K562 (cell line): ENCODE measurements at regions not wholly inside any gene's neighbourhood (a gene's known extent, or its start where the extent isn't known, plus 50 kb on each side); places are given as distances from the start of the nearest gene placed in this dataset.

Experiments
- ATAC-seq: fragments of 200-7000 bp; cut with Tn5 transposase; 3 replicates; pipeline ENCODE4 v1.9.1; 2020; ENCODE audit warnings: moderate library complexity
- BruUV-seq: library from RNA; stranded (reverse); fragments of 400-500 nt; replicated peaks from 2 replicates; lab custom pipeline; 2021; lab: Mats Ljungman, UMichigan
- CTCF ChIA-PET: fragments of 300-600 bp; formaldehyde crosslinking; extraction: SDS; loops from one replicate; lab custom pipeline; 2021; ENCODE audit warnings: low intra/inter-chr PET ratio; lab: Yijun Ruan, JAX
- POLR2A ChIA-PET: fragments of 300-600, 350-650 bp; sonication (Branson Sonifier 250); formaldehyde crosslinking; extraction: SDS; loops from one replicate; lab custom pipeline; 2021; ENCODE audit warnings: antibody characterized with exemption, inconsistent platforms; lab: Yijun Ruan, JAX
- DNase-seq, 4 experiments: peaks; one replicate each; pipeline versions ENCODE4 v3.0.0 to v3.0.0-alpha.2; 2011 to 2018; ENCODE audit warnings: low spot score in 3 of 4, mixed read lengths in 3 of 4; ENCODE audit errors: extremely low read depth in 1 of 4
- FAIRE-seq: peaks from 2 replicates; lab custom pipeline; 2011; peaks lifted over from hg19 to GRCh38; lab: Jason Lieb, UNC
- H2AFZ ChIP-seq: 2 replicates; pipeline ENCODE4 v1.6.0; 2011; ENCODE audit warnings: low read depth, low read length, control low read depth, inconsistent platforms
- H3K27ac ChIP-seq: fragments of 200-600 bp; 3 replicates; pipeline ENCODE4 v1.8.0; 2011; ENCODE audit warnings: low read depth, mild to moderate bottlenecking, control low read depth, inconsistent platforms, low read length, moderate library complexity, mixed read lengths; ENCODE audit errors: extremely low read depth
- H3K27me3 ChIP-seq, 2 experiments: fragments of 300-600 bp in 1 of 2; 2 replicates in 1 of 2; 3 replicates in 1 of 2; pipeline versions ENCODE4 v1.6.0 to v1.8.0; 2011; ENCODE audit warnings: inconsistent platforms in 2 of 2, low read length in 2 of 2, mild to moderate bottlenecking in 1 of 2, mixed read lengths in 1 of 2, moderate library complexity in 1 of 2; ENCODE audit not compliant: control insufficient read depth in 2 of 2, insufficient read depth in 2 of 2
- H3K36me3 ChIP-seq: fragments of 300-600 bp; 3 replicates; pipeline ENCODE4 v1.8.0; 2011; ENCODE audit warnings: mild to moderate bottlenecking, low read length, inconsistent platforms; ENCODE audit not compliant: control insufficient read depth, insufficient read depth
- H3K4me1 ChIP-seq, 2 experiments: fragments of 200-600 bp in 1 of 2; replicated peaks in 1 of 2; 2 replicates in 1 of 2; 3 replicates in 1 of 2; pipeline versions ENCODE4 v1.5.1 to v1.8.0; 2011; ENCODE audit warnings: inconsistent platforms in 2 of 2, low read length in 2 of 2, mild to moderate bottlenecking in 1 of 2, mixed read lengths in 1 of 2, moderate library complexity in 1 of 2; ENCODE audit not compliant: control insufficient read depth in 2 of 2, insufficient read depth in 2 of 2
- H3K4me2 ChIP-seq: 2 replicates; pipeline ENCODE4 v1.6.1; 2011; ENCODE audit warnings: low read length, control low read depth, inconsistent platforms, mixed read lengths; ENCODE audit not compliant: insufficient read depth
- H3K4me3 ChIP-seq: fragments of 200-600 bp; sonication (generic), shearing (Covaris generic); 2 replicates; pipeline ENCODE4 v1.5.1; 2016; ENCODE audit warnings: control low read depth, inconsistent platforms
- H3K79me2 ChIP-seq: fragments of 200-600 bp; 3 replicates; pipeline ENCODE4 v1.8.0; 2011; ENCODE audit warnings: low read length, inconsistent platforms; ENCODE audit not compliant: control insufficient read depth, insufficient read depth
- H3K9ac ChIP-seq, 2 experiments: 2 replicates each; pipeline versions ENCODE4 v1.6.0 to v1.6.1; 2011; ENCODE audit warnings: low read depth in 2 of 2, low read length in 2 of 2, control low read depth in 1 of 2, inconsistent platforms in 1 of 2, mild to moderate bottlenecking in 1 of 2, mixed read lengths in 1 of 2; ENCODE audit not compliant: insufficient read depth in 1 of 2
- H3K9me1 ChIP-seq: one replicate; pipeline ENCODE4 v1.6.0; 2011; ENCODE audit warnings: inconsistent platforms, mild to moderate bottlenecking, low read length, moderate library complexity; ENCODE audit not compliant: control insufficient read depth, insufficient read depth
- H3K9me3 ChIP-seq: replicated peaks from 2 replicates; pipeline ENCODE4 v1.5.1; 2011; ENCODE audit warnings: low read depth, low read length, inconsistent platforms; ENCODE audit not compliant: control insufficient read depth, insufficient read depth
- H4K20me1 ChIP-seq: replicated peaks from 2 replicates; pipeline ENCODE4 v1.6.1; 2011; ENCODE audit warnings: low read length, inconsistent platforms, mixed read lengths; ENCODE audit not compliant: control insufficient read depth, insufficient read depth
- BCLAF1 ChIP-seq, 2 experiments: fragments of 450-650 bp in 1 of 2; IDR thresholded peaks; 2 replicates each; pipeline ENCODE4 v1.6.1; 2011 to 2017; ENCODE audit warnings: low read depth in 2 of 2, antibody characterized with exemption in 1 of 2, borderline replicate concordance in 1 of 2, low read length in 1 of 2, mild to moderate bottlenecking in 1 of 2, mixed read lengths in 1 of 2; ENCODE audit not compliant: control insufficient read depth in 1 of 2
- BRF2 ChIP-seq: IDR thresholded peaks from 3 replicates; pipeline ENCODE4 v1.6.1; 2011; ENCODE audit warnings: borderline replicate concordance, mild to moderate bottlenecking; ENCODE audit not compliant: insufficient read length, insufficient read depth
- CAMTA2 ChIP-seq: fragments of 250-450 bp; sonication (Bioruptor Pico); conservative IDR thresholded peaks from 2 replicates; pipeline ENCODE4 v1.5.1; 2022
- CBX8 ChIP-seq: fragments of 200-600 bp; sonication (generic); IDR thresholded peaks from 2 replicates; pipeline ENCODE4 v1.6.1; 2012; ENCODE audit warnings: borderline replicate concordance, mixed run types, low read depth, mild to moderate bottlenecking, moderate library complexity, mixed read lengths, low read length, control low read depth, inconsistent platforms; ENCODE audit not compliant: poor library complexity, severe bottlenecking; ENCODE audit errors: extremely low read depth
- DLX4 ChIP-seq: fragments of 250-450 bp; sonication (Bioruptor Pico); IDR thresholded peaks from 2 replicates; pipeline ENCODE4 v1.6.1; 2021; ENCODE audit warnings: mild to moderate bottlenecking
- ESRRA ChIP-seq: fragments of 450-650 bp; IDR thresholded peaks from 2 replicates; pipeline ENCODE4 v1.6.1; 2014; ENCODE audit warnings: low read depth, mild to moderate bottlenecking, moderate library complexity, borderline replicate concordance
- HMGXB4 ChIP-seq: sonication (generic); formaldehyde crosslinking; IDR thresholded peaks from 2 replicates; pipeline ENCODE4 v1.8.1; 2023; ENCODE audit warnings: mild to moderate bottlenecking, missing genetic modification reagents
- PPARD ChIP-seq: fragments of 250-450 bp; sonication (Bioruptor Pico); IDR thresholded peaks from 2 replicates; pipeline ENCODE4 v1.8.0; 2022; ENCODE audit warnings: inconsistent platforms, mild to moderate bottlenecking, moderate library complexity
- SRSF3 ChIP-seq: fragments of 200-400 bp; formaldehyde crosslinking; IDR thresholded peaks from 2 replicates; pipeline ENCODE4 v1.6.1; 2016; ENCODE audit warnings: mild to moderate bottlenecking, low read length, moderate library complexity; ENCODE audit not compliant: insufficient read depth
- ZBTB17 ChIP-seq: fragments of 450-650 bp; formaldehyde crosslinking; IDR thresholded peaks from 2 replicates; pipeline ENCODE4 v1.4.0; 2020; ENCODE audit warnings: mild to moderate bottlenecking
- ZNF584 ChIP-seq: fragments of 200-800 bp; sonication (Bioruptor generic); IDR thresholded peaks from 2 replicates; pipeline ENCODE4 v1.6.1; 2016; ENCODE audit warnings: low read depth, mild to moderate bottlenecking, missing genetic modification characterization, missing compliant biosample characterization
- ZNF766 ChIP-seq: fragments of 200-800 bp; sonication (Bioruptor generic); conservative IDR thresholded peaks from 2 replicates; pipeline ENCODE4 v1.6.1; 2016; ENCODE audit warnings: missing genetic modification characterization, missing compliant biosample characterization
- ZNF778 ChIP-seq: fragments of 450-650 bp; formaldehyde crosslinking; IDR thresholded peaks from 2 replicates; pipeline ENCODE4 v1.4.0; 2020; ENCODE audit warnings: mild to moderate bottlenecking, moderate library complexity
- WGBS: fragments of 100-300 bp; shearing (Covaris generic); methylation state at CpG from one replicate; pipeline ENCODE4 v1.1.6; 2016; ENCODE audit warnings: low coverage, mixed read lengths; ENCODE audit not compliant: insufficient coverage; ENCODE audit errors: missing lambda C conversion rate; 5-methylcytosine and 5-hydroxymethylcytosine counted together
- in situ Hi-C: fragments of 300-500 bp; cut with MboI; formaldehyde crosslinking; loops from 4 replicates; pipeline ENCODE4 v1.15.0; 2018; ENCODE audit warnings: inconsistent platforms, mixed read lengths
- intact Hi-C: fragments of 100-400 bp; cut with micrococcal nuclease; formaldehyde crosslinking; loops from 2 replicates; pipeline ENCODE4 v1.14.2; 2022
- TF ChIP-seq, protein P1 (sequence below): fragments of 450-650 bp; IDR thresholded peaks from 2 replicates; pipeline ENCODE4 v1.6.1; 2016; ENCODE audit warnings: borderline replicate concordance

DNA sequence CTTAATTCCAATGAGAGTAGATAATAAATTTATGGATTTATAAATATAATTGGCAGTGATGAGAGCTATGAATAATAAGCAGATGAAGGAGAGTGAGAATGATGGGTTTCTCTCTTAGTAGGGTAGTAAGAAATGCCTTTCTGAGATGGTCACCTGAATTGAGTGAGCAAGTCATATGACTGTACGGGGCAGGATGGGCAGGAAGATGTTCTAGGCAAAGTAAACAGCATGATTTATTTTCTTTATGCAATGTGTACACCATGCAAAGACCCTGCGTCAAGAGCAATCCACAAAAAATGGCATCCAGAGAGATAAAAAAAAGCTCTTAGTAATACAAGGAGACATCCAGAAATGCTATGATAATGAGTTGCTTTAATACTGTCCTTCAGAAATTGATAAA, 409.9 kb downstream of the HLX start:
- intact Hi-C loops, result no loop called here
- TF ChIP-seq BRF2 (no peak), ZNF584 (no peak), BCLAF1 (IDR thresholded peaks at IDR 0.05; ENCODE audit: borderline replicate concordance in 1 of 2, control insufficient read depth in 1 of 2, low read depth in 2 of 2, low read length in 1 of 2) (no peak), ZBTB17 (CRISPR knock-in tag) (no peak), ZNF766 (CRISPR knock-in tag) (no peak), CBX8 (no peak), PPARD (CRISPR knock-in tag) (no peak), ZNF778 (CRISPR knock-in tag) (no peak), SRSF3 (no peak), CAMTA2 (no peak), HMGXB4 (CRISPR knock-in tag) (no peak), ESRRA (no peak), DLX4 (CRISPR knock-in tag) (no peak)
- TF ChIP-seq, protein P1, sequence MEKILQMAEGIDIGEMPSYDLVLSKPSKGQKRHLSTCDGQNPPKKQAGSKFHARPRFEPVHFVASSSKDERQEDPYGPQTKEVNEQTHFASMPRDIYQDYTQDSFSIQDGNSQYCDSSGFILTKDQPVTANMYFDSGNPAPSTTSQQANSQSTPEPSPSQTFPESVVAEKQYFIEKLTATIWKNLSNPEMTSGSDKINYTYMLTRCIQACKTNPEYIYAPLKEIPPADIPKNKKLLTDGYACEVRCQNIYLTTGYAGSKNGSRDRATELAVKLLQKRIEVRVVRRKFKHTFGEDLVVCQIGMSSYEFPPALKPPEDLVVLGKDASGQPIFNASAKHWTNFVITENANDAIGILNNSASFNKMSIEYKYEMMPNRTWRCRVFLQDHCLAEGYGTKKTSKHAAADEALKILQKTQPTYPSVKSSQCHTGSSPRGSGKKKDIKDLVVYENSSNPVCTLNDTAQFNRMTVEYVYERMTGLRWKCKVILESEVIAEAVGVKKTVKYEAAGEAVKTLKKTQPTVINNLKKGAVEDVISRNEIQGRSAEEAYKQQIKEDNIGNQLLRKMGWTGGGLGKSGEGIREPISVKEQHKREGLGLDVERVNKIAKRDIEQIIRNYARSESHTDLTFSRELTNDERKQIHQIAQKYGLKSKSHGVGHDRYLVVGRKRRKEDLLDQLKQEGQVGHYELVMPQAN, result no peak

More for the DNA sequence above, 409.9 kb downstream of the HLX start:
- in situ Hi-C loops, result no loop called here
- no peak overlapping the region for H3K27ac ChIP-seq
- no peak overlapping the region for H2AFZ ChIP-seq
- ChIA-PET CTCF (no interaction called here), POLR2A (no interaction called here)
- no peaks in the 10 kb centered on the region for H3K9me3 ChIP-seq
- H3K27me3 ChIP-seq, result no peaks in the 10 kb centered on the region
- no peaks in the 10 kb centered on the region for H4K20me1 ChIP-seq
- no peak overlapping the region for H3K4me3 ChIP-seq
- no peak for FAIRE-seq
- no peak overlapping the region for H3K9ac ChIP-seq
- BruUV-seq, result no TSS peak
- H3K79me2 ChIP-seq, result no peaks in the 10 kb centered on the region
- 3% methylated on average over 2 of the region's 2 CpGs for WGBS
- H3K4me1 ChIP-seq, result no peaks in the 10 kb centered on the region
- H3K36me3 ChIP-seq, result no peaks in the 10 kb centered on the region
- H3K4me2 ChIP-seq, result no peak overlapping the region
- ATAC-seq, result no peak
- H3K9me1 ChIP-seq, result no peaks in the 10 kb centered on the region
- no peak for DNase-seq
